ENCODE measurements at regions not wholly inside any gene's neighbourhood (a gene's known extent, or its start where the extent isn't known, plus 50 kb on each side); places are given as distances from the start of the nearest gene placed in this dataset.
"Not testable (repeated sequence)": the region's sequence is repeated elsewhere in the genome, so short reads cannot be mapped to it uniquely, and the experiment has no call there.

DNA sequence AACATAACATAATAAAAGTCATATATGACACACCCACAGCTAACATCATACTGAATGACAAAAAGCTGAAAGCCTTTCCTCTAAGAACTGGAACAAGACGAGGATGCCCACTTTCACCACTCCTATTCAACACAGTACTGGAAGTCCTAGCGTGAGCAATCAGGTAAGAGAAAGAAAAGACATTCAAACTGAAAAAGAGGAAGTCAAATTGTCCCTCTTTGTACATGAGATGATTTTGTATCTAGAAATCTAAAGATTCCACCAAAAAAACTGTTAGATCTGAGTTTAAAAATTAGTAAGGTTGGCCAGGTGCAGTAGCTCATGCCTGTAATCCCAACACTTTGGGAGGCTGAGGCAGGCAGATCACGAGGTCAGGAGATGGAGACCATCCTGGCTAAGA lies 70.1 kb upstream of the PROKR2 start:
- not testable (repeated sequence) for DNase-seq (ENCODE audit: low spot score)

- DNase-seq (ENCODE audit: low spot score): not testable (repeated sequence)
Observed at GRCh38 chr20:5381527-5381926, 64.8 kb upstream of the PROKR2 start.

- no peak for DNase-seq (ENCODE audit: low spot score)
Observed at GRCh38 chr20:5377484-5377883, 60.7 kb upstream of the PROKR2 start.

DNA sequence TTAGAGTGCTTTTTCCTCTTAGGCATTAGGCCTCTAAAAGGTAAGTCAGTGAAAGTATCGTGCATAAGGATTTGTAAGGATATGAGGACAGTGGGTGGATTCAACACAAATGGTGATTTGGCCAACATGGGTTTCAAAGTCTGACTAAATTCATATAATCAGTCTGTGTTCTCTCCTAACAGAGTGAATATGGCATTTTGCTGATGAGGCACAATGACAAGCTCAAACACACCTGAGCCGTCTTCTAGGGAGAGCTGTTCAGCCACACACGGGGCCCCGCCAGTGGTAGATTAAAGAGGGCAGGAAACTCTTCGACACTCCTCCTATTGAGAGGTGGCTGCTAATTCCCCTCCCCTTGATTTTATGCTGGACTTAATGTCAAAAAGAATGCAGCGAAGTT lies 59.5 kb upstream of the PROKR2 start:
- no peak for DNase-seq (ENCODE audit: low spot score)

DNA sequence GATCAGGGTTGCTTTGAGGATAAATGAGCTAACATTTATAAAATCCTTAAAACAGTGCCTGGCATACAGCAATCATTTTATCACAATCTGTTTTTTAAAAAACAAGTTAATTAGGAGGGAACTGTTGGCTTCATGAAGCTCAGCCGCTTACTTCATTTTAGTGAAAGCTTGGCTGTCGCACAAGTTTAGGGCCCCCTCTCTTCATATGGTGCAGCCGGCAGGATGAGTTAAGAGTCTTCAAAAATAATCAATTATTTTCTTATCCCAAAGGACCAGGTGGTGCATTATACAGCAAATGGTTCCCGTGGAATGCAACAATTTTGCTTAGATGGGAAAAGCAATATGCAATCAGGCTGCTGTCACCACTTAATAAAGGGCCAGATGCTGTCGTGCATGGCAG lies 57.4 kb upstream of the PROKR2 start:
- DNase-seq (ENCODE audit: low spot score): no peak

DNA sequence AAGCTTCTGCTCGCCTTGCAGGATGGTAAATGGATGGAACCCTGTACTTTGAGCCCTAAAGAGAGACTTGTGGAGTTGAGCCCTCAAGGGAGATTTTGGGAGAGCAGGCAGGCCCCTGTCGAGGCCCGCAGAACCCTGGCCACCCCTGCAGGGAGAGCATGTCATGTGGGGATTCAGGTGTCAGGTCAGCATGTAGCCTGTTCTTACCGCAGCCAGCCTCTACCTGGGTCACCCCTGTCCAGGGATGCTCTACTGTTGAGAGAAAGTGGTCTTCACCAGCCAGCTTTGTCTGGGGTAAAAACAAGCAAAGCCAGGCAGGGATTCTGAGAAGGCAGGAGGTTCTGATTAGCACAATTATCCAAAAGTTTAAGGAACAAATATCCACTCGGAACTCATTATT lies 55.6 kb upstream of the PROKR2 start:
- DNase-seq (ENCODE audit: low spot score): no peak

GRCh38 chr20:5369629-5370028 lies 52.9 kb upstream of the PROKR2 start:
- no peak for DNase-seq (ENCODE audit: low spot score)

Measured in HuH-7.5 (cell line).